NCI-H146 treated with DMSO at 0.1 percent for 48 hours (cell line): ENCODE measurements at regions not wholly inside any gene's neighbourhood (a gene's known extent, or its start where the extent isn't known, plus 50 kb on each side); places are given as distances from the start of the nearest gene placed in this dataset.

ENCODE experiments used
- DNase-seq: peaks from one replicate; lab custom pipeline; 2025; ENCODE audit not compliant: unreplicated experiment; lab: John Stamatoyannopoulos, UW

DNA sequence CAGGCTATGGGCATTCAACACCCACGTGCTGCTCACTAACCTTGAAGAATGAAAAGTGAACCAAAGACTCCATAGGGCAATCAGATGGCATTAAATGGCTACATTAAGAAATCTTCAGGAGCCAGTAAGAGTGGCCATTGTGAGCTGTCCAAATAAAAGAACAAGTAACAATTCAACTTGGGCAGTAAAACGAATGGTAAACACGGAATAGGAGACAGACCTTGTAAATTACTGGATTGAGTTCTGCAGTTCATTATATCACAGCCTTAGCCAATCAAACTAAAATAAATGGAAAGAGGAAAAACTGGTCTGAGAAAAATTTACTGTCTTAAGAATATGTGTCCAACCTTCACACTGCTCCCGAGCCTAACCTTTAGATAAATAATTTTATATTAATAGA, 306.5 kb upstream of the ZNF521 start:
- DNase-seq, result no peak

DNA sequence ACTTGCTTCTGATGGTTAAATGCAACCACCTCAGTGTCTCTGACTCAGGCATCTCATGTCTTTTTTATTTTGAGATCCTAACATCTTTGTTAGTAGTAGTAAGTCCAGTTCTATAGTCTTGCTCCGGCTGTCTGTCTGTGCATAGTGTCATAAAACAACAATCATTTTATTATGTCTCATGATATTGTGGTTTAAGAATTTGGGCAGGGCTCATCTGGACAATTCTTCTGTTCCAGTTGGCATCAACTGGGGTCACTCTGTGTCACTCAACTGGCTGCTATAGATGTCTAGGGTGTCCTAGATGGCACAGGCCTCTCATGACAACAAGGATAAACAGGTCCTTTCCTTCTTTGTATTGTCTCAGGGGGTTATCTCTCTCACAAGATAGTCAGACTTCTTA, 299.6 kb upstream of the ZNF521 start:
- DNase-seq, result no peak

DNA sequence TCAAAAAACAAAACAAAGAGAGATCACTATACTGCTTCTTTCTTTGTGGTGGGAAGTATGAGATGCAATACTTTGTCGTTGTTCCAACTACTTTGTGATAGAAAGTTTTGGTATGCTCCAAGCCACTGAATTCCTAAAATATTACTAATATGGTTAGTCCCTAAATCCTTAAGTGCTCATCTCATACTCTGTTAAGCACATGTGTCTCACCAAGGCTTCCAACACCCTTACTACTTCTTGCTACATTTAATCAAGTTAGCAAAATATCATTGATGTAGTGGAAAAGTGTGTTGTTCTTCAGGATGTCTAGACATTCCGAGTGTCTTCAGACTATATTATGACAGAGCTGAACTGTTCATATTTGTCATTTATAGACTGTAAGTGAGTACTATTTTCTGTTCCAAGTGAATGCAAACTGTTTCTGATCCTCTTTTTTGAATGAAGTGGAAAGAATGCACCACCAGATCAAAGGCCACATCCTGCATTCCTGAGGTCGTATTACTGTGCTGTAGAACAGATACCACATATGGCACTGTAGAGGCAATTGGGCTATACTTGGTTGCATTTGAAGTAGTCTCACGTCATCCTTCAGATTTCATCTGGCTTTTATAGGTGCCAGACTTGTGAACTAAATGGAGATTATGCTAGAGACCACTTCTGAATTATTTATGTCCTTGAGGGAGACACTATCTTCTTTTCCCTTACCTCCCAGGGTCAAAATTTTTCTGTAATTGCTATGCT, 298.4 kb upstream of the ZNF521 start:
- DNase-seq, result no peak

DNA sequence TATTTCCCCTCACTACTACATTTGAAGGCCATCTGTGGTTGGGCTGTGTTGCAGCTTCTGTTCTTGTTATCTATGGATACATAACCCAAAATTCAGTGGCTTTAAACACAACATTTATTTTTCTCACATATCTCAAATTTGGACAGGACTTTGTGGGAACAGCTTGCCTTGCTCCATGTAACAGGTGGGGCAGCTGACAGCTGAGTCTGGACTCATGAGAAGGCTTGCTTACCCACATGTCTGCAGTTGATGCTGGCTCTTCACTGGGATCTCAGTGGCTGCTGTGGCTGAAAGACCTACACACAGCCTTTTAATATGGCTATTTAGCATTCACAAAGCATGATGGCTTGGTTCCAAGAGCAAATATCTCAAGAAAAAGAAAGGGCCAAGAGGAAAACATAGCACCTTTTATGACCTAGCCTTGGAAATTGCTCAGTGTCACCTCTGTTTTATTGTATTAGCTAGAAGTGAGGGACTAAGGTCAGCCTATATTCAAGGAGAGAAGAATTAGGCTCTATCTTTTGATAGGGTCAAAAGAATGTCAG, 296.8 kb upstream of the ZNF521 start:
- no peak for DNase-seq

DNA sequence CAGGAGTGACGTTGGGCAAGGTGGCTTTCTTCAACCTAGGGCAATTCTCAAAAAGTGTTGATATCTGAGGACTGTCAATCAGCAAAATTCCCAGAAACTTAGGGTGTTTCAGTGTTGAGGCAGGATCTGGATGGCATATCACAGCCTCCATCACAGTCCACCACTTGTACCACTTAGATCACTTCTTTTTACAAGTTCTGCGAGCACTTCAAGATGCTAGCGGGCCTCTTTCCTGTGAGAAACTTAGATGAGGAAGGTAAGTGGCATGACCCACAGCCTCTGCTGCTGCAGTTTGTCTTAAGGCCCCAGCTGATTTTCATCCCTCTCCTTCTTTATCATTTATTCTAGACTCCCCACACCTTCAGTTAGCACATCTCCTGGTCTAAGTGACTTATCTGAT, 295.4 kb upstream of the ZNF521 start:
- DNase-seq, result no peak

DNA sequence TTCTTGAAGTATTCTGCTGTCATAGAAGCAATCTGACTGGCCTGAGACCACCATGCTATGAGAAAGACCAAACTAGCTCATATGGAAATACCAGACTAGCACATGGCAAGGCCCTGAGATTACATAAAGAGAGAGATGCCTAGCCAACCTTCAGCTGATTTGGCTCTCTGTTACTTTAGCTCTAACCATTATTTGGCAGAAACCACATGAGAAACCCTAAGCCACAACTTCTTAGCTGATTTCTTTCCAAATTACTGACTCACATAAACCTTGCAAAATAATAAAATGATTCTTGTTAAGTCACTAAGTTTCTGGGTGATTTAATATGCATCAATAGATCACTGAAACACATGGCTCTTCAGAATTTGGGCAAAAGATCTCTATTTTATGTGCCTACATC, 295.0 kb upstream of the ZNF521 start:
- no peak for DNase-seq

DNA sequence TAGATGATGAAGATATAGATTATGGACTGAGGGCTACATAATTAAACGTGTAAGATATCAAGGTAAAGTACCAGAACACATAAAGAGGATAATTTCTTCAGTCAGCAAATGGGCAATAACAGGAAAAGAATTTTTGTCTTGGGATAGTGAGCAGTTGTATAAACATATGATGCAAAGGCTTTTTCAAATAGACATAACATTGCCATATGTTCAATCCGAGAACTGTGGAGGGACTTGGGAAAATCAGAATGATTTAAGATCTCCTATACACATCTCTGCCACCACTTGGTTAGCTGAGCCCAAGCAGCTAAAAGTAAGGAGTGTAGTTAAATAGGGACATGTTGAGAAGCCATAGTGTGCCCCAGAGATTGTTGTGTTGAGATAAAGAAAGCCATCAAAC, 287.6 kb upstream of the ZNF521 start:
- DNase-seq, result no peak

DNA sequence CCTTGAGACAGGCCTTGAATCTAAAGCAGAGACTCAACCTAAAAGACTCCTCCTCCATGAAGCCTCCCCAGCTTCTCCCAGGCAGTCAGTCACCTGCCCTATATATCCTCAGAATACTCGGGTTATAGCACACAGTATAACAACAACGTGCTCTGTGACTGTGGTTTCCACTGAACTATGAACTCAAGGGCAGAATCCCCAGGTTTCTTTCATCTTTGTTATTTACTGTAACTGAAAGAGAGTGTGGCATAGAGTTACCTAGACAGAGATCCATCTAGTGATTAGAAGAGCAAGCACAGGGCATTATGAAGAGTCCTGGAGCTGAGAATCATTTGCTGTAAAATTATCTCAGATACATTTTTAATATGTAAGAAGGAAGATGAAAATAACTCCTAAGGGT, 281.6 kb upstream of the ZNF521 start:
- no peak for DNase-seq

DNA sequence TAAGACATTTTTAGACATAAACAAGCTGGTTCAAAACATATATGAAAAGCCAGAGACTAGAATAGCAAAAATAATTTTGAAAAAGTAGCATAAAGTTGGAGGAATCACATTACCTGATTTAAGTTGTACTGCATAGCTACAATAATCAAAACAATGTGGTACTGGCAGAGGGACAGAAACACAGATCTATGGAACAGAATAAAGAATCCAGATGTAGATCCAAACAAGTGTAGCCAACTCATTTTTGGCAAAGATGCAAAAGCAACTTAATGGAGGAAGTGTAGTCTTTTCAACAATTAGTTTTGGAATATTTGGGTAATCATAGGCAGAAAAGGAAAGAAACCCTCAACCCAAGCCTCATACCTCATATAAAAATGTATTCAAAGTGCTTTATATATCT, 278.7 kb upstream of the ZNF521 start:
- no peak for DNase-seq

DNA sequence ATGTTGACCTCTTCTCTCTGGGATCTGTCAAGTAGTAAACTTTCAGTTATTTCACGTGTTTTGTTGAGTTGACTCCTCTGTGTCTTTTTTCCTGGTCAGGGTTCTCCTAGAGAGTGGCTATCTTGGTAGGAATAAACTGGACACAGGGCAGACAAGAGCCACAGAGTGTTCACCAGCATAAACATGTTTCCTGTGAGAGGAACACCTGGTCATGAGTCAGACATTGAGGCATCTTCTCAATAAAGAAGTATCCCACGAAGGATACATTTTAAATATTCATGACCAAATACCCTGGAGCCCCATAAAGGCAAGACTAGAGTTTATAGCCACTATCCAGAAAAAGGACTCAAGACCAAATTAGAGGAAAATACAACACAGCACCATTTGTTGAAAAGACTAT, 269.7 kb upstream of the ZNF521 start:
- no peak for DNase-seq

DNA sequence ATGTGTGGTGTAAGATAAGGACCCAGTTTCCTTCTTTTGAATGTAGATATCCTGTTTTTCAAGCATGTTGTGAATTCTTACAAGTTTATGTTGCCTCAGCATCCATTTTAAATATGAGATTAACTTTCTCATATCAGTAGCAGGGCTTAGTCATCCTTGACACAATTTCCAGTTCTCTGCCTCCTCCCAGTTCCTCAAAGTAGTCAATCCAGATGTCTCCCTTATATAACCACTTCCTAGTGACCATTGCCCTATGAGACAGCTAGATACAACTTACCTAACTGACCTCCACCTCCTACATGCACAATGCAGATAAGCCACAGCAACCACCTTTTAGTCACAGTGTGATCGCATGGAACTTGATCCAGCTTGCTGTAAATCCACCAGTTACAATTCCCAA, 269.2 kb upstream of the ZNF521 start:
- DNase-seq, result no peak

DNA sequence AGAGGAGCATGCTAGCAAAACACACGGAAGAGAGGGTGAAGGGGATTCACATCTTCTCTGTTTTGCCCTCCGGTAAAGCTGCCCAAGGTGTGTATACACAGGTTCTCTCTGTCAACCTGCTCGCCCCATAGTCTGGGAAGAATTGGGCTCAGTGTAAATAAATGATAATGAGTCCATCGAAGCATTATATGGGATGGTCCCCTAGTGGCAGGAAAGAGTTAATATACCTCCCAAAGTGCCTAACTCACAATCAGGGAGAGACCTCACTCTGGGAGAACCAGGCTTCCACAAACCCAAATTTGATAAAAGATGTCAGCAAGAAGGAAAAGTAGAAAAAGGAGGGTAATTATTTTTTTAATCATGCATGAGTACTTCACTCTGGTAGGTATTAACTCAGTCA, 262.2 kb upstream of the ZNF521 start:
- no peak for DNase-seq

DNA sequence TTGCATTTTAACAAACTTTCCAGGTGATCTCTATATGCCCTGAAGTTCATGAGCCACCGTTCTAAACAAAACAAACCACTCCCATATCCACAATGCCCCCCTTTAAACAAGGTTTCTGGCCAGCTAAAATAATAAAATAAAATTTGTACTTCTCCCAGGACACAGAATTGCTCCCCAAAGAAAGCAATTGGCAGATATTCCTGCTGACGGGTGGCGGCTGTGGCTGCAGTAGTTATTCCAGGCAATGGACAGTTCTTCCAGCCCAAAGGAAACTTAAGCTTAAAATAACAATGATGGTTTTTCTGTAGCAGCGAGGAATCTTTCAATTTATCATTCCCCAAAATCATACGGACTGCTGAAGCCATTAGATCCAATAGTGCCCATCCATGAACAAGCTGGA, 260.5 kb upstream of the ZNF521 start:
- DNase-seq, result no peak

DNA sequence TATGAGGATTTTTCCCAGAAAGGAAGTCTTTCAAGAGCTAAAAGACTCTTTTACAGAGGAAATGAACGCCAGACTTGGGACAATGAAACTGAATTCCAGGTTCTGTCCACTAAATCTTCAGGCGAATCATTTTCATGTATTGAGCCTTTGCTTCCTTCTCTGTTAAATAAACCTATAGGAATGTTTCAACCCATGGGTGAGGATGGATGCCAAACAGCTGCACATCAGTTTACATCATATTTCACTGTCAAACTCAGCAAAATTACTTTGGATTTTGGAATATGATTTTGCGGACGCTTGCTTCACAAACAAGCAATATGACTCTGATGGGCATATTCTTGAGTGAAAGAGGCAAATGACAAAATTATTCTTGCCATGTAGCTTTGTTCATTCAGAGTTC, 256.1 kb upstream of the ZNF521 start:
- no peak for DNase-seq

DNA sequence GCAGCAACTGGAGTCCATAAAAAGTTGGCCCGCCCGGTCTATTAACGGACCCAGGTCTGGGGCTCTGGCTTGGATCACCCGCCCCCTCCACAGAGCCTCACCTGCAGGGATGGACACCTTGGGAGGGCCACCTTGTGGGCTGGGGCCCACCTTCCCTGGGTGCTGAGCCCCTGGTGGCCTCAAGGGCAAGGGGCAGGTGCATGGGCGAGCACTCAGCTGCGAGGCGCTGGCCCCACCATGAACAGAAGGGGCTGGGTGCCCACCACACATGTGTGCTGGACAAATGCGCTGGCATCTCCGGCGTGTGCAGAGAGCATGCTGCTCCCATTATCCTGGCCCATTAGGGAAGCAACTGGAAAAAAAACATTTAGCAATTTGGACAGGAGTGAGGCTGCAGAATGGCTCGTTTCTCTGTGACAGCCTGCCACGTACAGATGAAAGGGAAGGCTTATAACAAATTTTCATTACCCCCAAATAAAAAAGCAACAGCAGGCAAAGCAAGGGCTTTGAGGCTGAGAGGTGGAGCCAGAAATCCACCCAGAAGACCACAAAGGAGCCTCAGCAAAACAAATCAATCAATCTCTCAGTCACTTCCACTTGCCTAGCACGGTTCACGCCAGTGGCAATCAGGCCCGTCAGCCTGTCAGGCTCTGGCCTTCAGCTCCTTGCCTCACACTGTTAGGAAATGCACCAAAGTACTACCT, 253.1 kb upstream of the ZNF521 start:
- DNase-seq, result no peak

DNA sequence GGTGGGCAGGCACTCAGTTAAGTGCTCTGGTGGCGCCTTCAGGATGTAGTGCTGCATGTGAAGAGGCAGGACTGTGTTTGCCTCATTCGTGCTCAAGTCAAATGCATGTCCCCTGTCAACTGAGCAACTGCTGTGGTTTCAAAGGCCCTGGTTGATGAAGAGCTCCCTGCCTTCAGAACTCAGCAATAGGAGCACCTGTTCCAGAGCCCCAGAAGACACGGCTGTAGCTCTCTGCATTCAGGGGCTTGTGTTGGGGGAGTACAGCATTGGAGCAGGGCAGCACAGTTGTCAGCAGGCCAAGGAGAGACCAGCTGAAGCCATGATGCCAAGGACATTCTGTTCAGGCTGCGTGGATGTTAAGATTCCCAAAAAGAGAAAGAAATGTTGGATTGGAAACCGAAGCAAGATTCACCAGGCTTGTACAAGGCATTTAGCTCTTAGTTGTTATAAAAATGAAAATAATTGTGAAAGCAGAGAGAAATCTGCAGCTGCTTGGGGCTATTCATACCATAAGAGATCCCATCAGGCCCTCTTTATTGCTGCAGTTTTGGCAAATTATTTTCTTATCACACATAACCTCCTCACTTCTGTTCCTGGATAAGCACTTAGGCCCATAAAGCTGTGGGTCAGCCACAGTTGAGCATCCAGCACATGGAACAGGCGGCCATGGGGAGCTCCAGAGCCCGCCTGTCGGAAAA, 252.4 kb upstream of the ZNF521 start:
- no peak for DNase-seq

DNA sequence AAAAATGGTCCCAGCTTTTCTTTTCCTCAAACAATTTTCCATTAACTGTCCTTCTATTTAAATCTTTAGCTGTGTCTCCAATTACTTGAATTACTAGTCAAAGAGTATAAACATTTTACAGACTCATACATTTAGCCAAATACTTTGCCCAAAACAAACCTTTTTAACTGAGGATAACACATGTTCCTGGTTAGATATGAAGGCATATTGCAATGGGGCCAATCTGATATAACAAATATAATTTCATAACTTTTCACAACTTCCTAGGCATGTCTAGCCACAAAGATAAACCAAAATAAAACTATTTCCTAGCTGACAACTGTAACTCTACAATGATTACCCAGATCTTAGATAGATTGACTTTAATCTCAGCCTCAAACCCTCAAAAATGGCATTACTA, 247.5 kb upstream of the ZNF521 start:
- DNase-seq, result no peak

DNA sequence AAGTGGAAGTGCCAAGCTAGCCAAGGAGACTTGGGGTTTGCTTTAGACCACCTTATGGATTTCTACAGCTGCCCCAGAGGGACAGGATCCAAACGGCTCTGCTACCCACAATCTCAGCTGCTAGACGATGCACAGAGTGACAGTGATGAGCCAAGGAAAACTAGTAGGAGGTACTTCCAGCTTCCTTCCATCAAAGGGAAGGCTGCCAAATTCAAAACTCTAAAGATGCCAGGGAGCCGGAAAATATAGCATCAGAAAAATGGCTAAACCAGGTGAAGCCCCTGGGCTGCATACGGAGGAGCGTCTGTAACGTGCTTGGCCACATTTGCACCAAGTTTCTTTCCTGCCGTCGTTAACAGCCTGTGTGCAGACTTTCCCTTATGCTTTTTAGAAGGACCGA, 245.5 kb upstream of the ZNF521 start:
- DNase-seq, result no peak

DNA sequence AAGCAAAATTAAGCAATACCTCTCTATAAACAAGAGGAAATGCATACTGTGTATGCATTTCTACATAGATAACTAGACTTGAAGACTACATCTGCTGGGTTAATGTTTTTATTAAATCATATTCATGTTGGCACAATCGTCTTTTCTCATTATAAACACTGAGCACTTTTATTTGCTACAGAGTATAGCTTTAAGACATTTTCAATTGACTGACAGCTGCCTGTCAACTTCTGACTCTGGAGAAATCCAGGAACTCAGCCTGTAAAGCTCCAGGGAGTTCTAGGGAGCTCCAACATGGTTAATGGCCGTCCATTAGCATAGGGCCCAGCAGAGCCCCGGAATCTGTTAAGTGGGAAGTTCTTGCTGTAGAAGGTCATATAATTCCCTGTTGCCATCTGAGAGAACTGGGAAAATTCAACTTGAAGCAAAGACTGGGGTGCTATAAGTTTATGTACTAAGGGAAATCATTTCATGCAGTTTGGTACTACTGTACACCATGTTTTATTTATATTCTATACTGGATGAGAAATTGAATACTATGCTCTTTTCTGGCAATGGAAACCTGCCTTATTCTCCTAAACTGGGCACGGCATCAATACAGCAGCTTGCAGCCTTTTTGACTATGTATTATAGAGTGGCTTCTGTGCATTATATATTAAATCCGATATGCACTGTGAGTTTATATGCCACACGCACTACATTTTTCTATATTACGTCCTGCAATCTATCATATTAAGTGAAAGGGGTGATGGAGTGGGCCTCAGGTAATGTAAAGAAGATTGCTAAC, 243.5 kb upstream of the ZNF521 start:
- no peak for DNase-seq

DNA sequence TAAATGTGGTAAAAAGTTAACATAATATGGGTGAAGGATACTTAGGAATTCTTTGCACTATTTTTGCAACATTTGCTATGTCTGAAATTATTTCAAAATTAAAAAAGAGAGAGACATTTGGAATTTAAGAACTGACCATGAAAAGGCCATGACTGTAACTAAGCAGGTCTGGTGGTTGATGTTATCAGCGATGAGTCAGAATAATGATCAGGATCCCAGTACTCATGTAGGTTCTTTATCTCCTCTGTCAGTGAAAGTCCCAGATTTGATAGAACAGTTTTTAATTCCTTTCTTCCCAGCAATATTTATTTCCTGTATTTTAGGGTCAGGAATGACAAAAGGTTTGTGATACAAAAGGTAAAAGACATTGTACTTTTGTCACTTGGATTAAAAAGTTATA, 242.4 kb upstream of the ZNF521 start:
- no peak for DNase-seq

DNA sequence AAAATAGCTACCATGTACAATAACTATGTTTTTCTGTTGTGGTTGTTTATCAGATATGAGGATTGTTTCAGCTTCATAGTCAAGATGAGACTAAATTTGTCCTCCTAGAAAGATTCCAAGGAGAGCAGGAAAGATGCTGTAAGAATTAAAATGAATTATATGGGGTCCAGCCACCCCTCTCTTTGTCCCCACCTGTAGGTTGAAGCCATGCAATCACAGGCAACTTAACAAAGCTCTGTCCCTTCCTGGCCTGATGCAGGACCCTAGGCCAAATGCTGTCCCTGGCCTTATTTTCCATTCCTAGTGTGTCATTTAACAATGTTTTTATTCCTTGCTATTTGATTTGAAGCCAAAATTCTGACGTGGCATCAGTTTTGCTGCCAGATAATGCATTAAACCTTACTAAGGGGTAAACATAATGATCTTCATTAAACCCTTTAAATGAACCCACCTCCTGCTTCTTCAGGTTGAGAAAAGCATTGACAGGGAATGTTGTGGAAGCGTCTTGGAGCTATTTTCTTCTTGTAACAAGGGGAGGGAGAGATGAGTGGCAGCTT, 240.9 kb upstream of the ZNF521 start:
- DNase-seq, result no peak
